Activated naive CD4-positive, alpha-beta T cell treated with anti-CD3 and anti-CD28 coated beads, Interleukin-2, amount 10 ng/mL, durations not matched to agents 7 days and 5 days (primary cell): ENCODE measurements at regions not wholly inside any gene's neighbourhood (a gene's known extent, or its start where the extent isn't known, plus 50 kb on each side); places are given as distances from the start of the nearest gene placed in this dataset.
"Not testable (repeated sequence)": the region's sequence is repeated elsewhere in the genome, so short reads cannot be mapped to it uniquely, and the experiment has no call there.

ENCODE experiments used
- CTCF ChIA-PET: fragments of 350-600 bp; sonication (Branson Sonifier 250); formaldehyde crosslinking; loops from one replicate; lab custom pipeline; 2021; ENCODE audit warnings: antibody characterized with exemption; lab: Charles Lee
- DNase-seq: peaks from one replicate; pipeline ENCODE4 v3.0.0-alpha.2; 2020
- H3K27ac Mint-ChIP-seq: one replicate; pipeline ENCODE4 v1.8.0; 2021; ENCODE audit warnings: mild to moderate bottlenecking, moderate library complexity, mixed read lengths
- H3K27me3 Mint-ChIP-seq: one replicate; pipeline ENCODE4 v1.8.0; 2021; ENCODE audit warnings: mild to moderate bottlenecking, mixed read lengths
- H3K36me3 Mint-ChIP-seq: one replicate; pipeline ENCODE4 v1.8.0; 2021; ENCODE audit warnings: mixed read lengths
- H3K4me1 Mint-ChIP-seq: one replicate; pipeline ENCODE4 v1.8.0; 2021; ENCODE audit warnings: mixed read lengths
- H3K4me3 Mint-ChIP-seq: one replicate; pipeline ENCODE4 v1.8.0; 2021; ENCODE audit warnings: mild to moderate bottlenecking, moderate library complexity, mixed read lengths
- H3K9me3 Mint-ChIP-seq: one replicate; pipeline ENCODE4 v1.8.0; 2021; ENCODE audit warnings: mixed read lengths

DNA sequence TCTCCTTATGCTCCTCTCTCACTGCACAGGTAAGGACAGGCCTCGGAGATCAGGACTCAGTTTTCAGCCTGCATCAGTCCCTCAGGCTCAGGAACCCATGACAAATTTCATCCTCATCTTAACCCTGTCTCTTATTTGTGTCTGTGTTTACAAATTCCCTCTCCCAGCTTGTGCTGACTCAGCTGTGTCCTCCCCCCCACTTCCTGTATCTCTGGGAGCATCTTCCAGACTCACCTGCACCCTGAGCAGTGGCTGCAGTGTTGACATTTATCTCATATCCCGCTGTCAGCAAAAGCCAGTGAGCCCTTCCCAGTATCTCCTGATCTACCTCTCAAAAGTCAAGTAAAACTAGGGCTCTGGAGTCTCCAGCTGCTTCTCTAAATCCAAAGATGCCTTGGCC lies 65.6 kb upstream of the VPREB1 start:
- no peaks in the 10 kb centered on the region for H3K9me3 Mint-ChIP-seq
- DNase-seq, result no peak
- CTCF ChIA-PET, result no interaction called here
- H3K36me3 Mint-ChIP-seq, result no peaks in the 10 kb centered on the region
- peaks cover 23% of the 10 kb centered on the region for H3K27me3 Mint-ChIP-seq
- H3K27ac Mint-ChIP-seq, result no peak overlapping the region
- peaks cover 5% of the 10 kb centered on the region for H3K4me1 Mint-ChIP-seq
- H3K4me3 Mint-ChIP-seq, result no peak overlapping the region

DNA sequence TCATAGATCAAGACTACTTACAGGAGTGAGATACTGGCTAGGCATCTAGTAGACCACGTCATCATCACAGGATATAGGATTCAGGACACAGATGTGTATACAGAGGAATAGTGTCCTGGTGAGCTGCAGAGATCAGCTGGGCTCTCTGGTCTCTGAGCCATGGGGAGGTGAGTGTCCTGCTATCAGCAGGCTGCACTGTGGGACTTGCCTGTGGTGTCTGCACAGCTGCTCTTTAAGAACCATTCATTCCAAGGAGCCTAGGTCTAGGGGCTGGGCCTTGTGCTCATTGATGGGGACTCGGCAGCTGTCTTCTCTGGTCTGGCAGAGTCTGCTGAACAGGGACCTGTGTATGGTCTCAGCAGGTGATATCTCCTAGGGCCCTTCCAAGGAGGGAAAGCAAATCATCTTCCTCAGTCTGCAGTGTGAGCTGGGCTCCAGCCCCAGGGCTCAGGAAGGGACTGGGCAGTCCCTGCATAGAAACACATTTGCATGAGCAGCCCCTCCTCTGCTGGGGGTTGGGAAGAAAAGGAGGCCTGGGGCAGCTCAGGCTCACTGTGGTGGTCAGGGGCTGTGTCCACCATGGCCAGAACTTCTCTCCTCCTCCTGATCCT lies 66.1 kb upstream of the VPREB1 start:
- Mint-ChIP-seq H3K4me1 (peaks cover 5% of the 10 kb centered on the region), H3K36me3 (no peaks in the 10 kb centered on the region), H3K9me3 (no peaks in the 10 kb centered on the region), H3K27me3 (peaks cover 21% of the 10 kb centered on the region), H3K27ac (no peak overlapping the region), H3K4me3 (no peak overlapping the region)
- CTCF ChIA-PET, result no interaction called here
- DNase-seq, result no peak

DNA sequence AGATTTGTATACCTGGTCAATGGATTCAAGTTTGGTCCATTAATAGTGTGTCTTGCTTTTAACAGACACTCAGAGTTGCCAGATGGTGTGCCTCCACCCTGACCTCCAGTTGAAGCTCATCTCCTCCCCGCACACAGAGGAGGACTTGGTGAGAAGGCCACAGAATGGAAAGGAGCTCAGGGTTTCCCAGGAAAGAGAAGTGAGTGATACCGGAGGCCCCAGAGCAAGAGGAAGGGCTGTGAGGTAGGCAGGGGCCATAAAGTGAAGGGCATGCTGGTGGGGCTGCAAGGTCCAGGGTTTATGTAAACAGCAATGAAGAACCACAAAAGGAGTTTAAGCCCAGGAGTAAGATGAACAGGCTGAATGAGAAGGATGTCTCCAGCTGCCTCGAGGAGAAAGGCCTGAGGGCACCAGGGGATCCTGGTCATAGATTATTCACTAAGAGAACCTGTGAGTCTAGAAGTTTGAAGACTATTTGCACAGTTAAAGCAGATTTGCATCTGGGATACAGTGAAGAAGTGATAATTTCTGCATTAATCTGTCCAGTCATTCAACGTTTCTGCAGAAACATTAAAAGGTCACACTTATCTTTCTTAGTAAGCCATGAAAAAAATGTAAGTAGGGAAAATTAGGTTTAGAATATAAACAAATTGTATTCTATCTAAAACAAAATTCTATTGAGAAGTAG lies 67.5 kb upstream of the VPREB1 start:
- H3K27me3 Mint-ChIP-seq, result peaks cover 18% of the 10 kb centered on the region
- H3K27ac Mint-ChIP-seq, result no peak overlapping the region
- CTCF ChIA-PET, result interaction anchor here (0.8 to 1.4 kb wide), 2 partner anchors 20 to 24 kb away, joined by 3 read pairs; no protein-coding TSS in a partner anchor
- H3K9me3 Mint-ChIP-seq, result no peaks in the 10 kb centered on the region
- DNase-seq, result no peak
- H3K4me3 Mint-ChIP-seq, result no peak overlapping the region
- H3K36me3 Mint-ChIP-seq, result no peaks in the 10 kb centered on the region
- peaks cover 5% of the 10 kb centered on the region for H3K4me1 Mint-ChIP-seq

DNA sequence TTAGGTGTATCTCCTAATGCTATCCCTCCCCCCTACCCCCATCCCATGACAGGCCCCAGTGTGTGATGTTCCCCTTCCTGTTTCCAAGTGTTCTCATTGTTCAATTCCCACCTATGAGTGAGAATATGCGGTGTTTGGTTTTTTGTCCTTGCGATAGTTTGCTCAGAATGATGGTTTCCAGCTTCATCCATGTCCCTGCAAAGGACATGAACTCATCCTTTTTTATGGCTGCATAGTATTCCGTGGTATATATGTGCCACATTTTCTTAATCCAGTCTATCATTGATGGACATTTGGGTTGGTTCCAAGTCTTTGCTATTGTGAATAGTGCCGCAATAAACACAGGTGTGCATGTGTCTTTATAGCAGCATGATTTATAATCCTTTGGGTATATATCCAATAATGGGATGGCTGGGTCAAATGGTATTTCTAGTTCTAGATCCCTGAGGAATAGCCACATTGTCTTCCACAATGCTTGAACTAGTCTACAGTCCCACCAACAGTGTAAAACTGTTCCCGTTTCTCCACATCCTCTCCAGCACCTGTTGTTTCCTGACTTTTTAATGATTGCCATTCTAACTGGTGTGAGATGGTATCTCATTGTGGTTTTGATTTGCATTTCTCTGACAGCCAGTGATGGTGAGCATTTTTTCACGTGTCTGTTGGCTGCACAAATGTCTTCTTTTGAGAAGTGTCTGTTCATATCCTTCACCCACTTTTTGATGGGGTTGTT lies 71.5 kb upstream of the VPREB1 start:
- CTCF ChIA-PET, H3K4me1 Mint-ChIP-seq: not testable (repeated sequence)

DNA sequence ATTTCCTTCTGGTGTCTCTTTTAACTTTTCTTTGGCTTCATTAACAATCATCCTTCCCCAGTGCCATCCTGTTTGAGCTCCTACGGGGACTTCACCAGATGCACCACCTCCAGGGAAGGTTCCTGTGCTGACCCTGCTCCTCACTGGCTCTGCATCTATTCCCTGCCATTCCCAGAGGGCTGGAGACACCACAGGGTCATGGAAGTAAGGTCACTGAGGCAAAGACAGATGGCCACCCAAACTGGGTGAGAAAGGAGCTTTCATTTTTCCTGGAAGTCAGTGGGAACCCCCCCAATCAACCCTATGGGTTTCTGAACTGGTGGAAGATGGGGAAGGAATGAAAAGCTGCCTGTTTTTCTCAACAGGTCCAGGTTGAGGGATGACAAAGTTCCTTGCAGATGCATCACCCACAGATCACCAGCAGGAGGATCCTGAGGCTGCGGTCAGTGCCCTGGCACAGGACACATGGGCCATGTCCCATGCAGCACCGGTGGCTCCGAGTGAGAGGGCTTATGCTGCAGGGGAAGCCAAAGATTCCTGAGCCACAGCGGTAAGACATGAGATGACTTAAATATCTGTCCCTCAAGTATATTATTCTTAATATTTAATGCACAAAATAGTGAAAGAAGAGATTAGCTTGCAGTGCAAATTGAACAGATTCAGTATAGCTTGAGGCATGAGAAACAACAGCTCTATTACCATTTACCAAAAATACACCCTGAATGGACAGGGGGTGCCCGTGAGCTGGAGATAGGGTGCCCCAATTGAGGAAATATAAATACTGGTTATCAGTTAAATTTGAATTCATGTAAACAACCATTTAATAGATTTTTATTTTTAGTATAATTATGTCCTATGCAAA lies 73.0 kb upstream of the VPREB1 start:
- Mint-ChIP-seq H3K9me3 (no peaks in the 10 kb centered on the region), H3K27ac (no peak overlapping the region), H3K27me3 (peaks cover 17% of the 10 kb centered on the region), H3K4me3 (no peak overlapping the region), H3K36me3 (no peaks in the 10 kb centered on the region), H3K4me1 (peaks cover 11% of the 10 kb centered on the region)
- DNase-seq, result no peak
- CTCF ChIA-PET, result interaction anchor here (1.1 to 1.3 kb wide), 2 partner anchors 9 to 24 kb away, joined by 3 to 4 read pairs; no protein-coding TSS in a partner anchor

More for the DNA sequence above, 71.5 kb upstream of the VPREB1 start:
- H3K36me3 Mint-ChIP-seq, DNase-seq, H3K9me3 Mint-ChIP-seq, H3K27ac Mint-ChIP-seq, H3K4me3 Mint-ChIP-seq: not testable (repeated sequence)
- peaks cover 11% of the 10 kb centered on the region for H3K27me3 Mint-ChIP-seq

DNA sequence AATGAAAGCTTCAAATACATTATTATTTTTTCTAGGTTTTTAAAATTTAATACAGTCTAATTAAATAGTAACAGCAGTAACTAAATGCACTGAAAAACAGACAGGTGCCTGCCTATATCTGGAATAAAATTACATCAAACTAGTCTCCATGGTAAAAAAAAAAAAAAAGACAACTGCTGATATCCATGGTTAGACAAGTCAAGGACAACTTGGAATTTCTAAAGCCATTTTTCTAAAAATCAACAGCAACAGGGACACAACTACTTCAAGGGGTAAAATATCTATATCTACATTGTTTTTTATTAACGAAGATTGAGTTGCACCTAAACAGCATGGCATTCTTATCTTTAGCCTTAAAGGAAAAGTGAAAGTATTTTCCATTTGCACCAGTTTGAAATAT lies 74.7 kb upstream of the VPREB1 start:
- CTCF ChIA-PET, result no interaction called here
- H3K4me1 Mint-ChIP-seq, result peaks cover 11% of the 10 kb centered on the region

DNA sequence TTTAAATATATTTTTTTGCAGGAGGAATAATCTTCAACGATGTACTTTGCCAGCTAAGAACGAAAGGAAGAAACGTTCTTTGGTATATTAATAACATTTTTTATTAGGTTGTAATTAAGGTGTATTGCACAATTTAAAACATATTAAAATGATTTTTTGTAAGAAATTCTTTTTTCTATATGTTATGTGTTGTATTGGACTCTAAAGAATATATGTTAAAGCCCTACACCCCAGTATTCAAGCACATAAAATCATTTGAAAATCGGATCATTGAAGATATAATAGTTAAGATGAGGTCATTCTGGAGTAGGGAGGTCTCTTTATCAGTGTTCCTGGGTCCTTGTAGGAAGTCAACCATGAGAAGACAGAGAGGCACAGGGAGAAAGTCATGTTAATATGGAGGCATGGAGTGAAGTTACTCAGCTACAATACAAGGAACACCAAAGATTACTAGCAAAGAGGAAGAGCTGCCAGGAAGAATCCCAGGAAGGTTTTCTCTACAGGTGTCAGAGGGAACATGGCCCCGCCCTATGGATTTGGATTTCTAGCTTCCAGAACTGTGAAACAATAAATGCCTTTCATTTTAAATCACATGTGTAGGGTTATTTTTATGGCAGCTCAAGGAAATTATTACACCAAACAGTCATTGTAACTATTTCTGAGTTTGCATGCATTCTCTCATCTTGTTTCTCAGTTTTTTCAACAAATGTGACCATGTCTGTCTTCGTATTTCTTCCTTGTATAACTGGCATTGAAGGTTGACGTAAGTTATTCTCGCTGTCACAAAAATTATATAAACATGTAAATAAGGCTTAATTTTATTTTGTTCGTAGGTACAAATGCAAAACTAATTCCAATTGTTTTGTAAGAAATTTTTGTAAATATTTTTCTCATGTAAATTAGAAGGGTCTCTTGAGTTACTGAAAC lies 75.4 kb upstream of the VPREB1 start:
- Mint-ChIP-seq H3K4me1 (peaks cover 11% of the 10 kb centered on the region), H3K36me3 (no peaks in the 10 kb centered on the region), H3K4me3 (no peak overlapping the region), H3K27me3 (peaks cover 37% of the 10 kb centered on the region), H3K9me3 (no peaks in the 10 kb centered on the region), H3K27ac (no peak overlapping the region)
- CTCF ChIA-PET, result no interaction called here
- no peak for DNase-seq

More for the DNA sequence above, 74.7 kb upstream of the VPREB1 start:
- peak overlapping the region; percentile 13 for H3K4me3 Mint-ChIP-seq
- H3K9me3 Mint-ChIP-seq, result no peaks in the 10 kb centered on the region
- no peak overlapping the region for H3K27ac Mint-ChIP-seq
- no peaks in the 10 kb centered on the region for H3K36me3 Mint-ChIP-seq
- DNase-seq, result no peak
- peaks cover 32% of the 10 kb centered on the region for H3K27me3 Mint-ChIP-seq

DNA sequence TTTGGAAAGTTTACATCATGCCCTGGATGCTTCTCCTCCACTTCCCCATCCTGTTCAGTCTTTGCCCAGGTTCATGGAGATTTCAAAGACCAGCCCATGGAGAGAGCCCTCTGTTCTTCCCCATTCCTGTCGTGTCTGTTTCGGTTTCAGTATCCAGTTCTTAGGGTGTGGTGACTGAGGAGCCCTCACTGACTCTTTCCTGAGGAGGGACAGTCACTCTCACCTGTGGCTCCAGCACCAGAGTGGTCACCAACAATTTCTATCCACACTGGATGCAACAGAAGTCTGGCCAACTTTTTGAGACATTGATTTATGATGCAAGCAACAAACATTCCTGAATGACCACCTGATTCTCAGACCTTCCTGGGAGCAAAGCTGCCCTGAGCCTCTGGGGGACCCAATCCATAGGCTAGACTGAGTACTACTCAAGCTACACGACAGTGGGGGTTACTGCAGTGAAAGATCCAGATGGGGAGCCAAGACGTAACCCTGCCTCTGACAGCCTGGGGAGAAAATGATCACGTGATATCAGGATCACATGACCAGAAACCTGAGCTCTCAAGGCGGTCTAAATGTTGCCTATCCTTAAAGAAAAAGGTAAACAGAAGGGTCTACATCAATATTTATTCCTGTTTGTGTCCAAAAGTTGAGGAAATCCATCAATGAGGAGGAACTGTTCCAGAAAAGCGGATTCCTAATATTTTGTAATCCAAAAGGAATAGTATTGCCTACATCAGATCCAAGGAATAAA lies 76.2 kb upstream of the VPREB1 start:
- DNase-seq, result no peak
- Mint-ChIP-seq H3K27me3 (peaks cover 44% of the 10 kb centered on the region), H3K4me3 (no peak overlapping the region), H3K36me3 (no peaks in the 10 kb centered on the region), H3K27ac (no peak overlapping the region), H3K9me3 (no peaks in the 10 kb centered on the region), H3K4me1 (peaks cover 11% of the 10 kb centered on the region)
- CTCF ChIA-PET, result interaction anchor here (1.5 kb wide), 1 partner anchor 40 kb away, joined by 4 read pairs; no protein-coding TSS in a partner anchor

DNA sequence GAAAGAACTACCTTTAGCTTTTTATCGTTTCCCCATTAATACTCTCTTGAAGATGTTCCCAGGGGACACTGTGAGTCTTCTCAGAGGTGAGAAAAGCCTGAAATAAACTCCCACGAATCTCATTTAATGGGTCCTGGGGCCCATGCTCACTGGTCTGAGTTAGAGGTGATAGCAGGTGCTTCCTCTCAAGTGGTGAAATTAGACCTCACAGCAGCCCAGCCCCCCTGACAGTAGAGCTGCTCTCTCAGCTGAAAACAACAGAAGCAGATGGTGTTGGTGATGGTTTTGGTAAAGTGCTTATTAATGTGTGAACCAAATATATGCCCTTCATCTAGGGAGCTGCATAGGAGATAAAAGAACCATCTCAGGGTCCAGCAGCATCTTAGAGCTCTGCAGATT lies 76.8 kb upstream of the VPREB1 start:
- peaks cover 50% of the 10 kb centered on the region for H3K27me3 Mint-ChIP-seq
- H3K9me3 Mint-ChIP-seq, result no peaks in the 10 kb centered on the region
- H3K4me1 Mint-ChIP-seq, result peaks cover 11% of the 10 kb centered on the region
- no peak overlapping the region for H3K4me3 Mint-ChIP-seq
- CTCF ChIA-PET, result interaction anchor here (0.7 to 1.5 kb wide), 3 partner anchors 11 to 40 kb away, joined by 3 to 4 read pairs (median 3); no protein-coding TSS in a partner anchor
- no peak for DNase-seq
- H3K27ac Mint-ChIP-seq, result no peak overlapping the region
- no peaks in the 10 kb centered on the region for H3K36me3 Mint-ChIP-seq

DNA sequence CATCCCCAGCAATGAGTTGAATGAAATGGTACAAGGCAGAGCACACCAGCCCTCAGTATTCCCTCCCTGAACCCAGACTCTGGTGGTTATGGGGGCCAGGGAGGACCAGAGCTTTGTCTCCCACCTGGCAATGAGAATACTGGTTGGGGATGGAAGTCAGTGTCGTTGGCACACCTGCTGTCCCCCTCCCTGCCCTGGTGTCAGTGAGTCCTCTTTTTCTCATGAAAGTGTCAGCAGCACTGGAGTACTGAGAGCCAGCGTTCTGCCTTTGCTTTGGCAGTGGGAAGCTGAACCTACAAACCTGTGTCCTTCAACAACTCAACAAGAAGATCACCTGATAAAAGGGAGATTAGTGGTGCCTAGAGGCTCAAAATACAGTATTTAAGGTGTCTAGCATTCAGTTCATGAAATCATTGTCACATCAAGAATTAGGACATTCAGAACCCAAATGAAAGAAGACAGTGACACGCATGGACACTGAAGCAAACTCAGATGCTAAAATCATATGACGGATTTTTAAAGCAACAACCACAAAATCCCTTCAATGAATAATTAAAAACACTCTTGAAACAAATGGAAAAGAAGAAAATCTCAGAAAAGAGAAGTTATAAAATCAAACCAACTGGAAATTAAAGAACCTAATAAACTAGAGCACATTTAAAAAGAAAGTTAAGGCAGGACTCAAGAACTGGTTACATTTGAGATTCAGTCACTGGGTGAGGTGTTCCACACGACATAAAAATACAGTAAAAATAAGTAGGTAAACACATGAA lies 77.5 kb upstream of the VPREB1 start:
- H3K4me3 Mint-ChIP-seq, result no peak overlapping the region
- no peaks in the 10 kb centered on the region for H3K36me3 Mint-ChIP-seq
- no peak overlapping the region for H3K27ac Mint-ChIP-seq
- H3K27me3 Mint-ChIP-seq, result peaks cover 54% of the 10 kb centered on the region
- no peak for DNase-seq
- H3K4me1 Mint-ChIP-seq, result peaks cover 11% of the 10 kb centered on the region
- CTCF ChIA-PET, result interaction anchor here (0.6 to 2.3 kb wide), 5 partner anchors 10 to 157 kb away, joined by 3 to 7 read pairs (median 3); no protein-coding TSS in a partner anchor
- H3K9me3 Mint-ChIP-seq, result no peaks in the 10 kb centered on the region

DNA sequence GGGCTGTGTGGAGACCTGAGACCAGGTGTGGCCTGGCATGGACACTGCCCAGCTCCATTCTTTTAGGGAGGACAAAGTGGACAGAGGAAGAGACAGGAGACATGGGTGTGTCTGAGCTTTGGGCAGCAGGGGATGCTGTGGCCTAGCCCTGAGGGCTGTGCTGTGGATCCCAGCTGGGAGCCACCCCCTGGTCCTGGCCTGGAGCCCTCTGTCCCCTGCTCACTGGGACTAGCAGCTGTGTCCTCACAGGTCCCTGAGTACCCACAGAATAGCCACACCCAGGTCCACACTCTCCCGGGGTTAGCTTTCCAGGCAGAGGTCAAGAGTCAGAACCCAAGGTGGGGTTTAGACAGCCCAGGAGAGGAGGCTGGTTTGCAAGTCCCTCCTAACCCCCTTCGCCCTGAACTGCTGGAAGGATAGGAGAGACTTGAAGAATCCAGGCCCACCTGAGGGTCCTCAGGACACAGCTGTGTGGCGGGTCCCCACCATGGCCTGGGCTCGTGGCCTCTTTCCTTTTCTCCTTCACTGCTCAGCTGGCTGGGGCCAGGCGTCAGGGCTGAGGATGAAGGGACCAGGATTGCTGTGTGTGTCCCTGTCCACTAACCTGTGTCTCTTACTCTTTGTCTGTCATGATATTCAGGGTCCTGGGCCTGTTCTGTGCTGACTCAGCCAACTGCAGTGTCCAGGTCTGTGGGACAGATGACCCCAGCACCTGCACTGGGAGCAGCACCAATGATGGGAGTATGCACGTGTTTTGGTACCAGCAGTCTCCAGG lies 78.5 kb upstream of the VPREB1 start:
- no peak for DNase-seq
- Mint-ChIP-seq H3K4me3 (no peak overlapping the region), H3K36me3 (no peaks in the 10 kb centered on the region), H3K4me1 (peaks cover 11% of the 10 kb centered on the region), H3K27ac (no peak overlapping the region), H3K27me3 (peaks cover 54% of the 10 kb centered on the region), H3K9me3 (no peaks in the 10 kb centered on the region)
- CTCF ChIA-PET, result interaction anchor here (0.6 to 2.3 kb wide), 3 partner anchors 30 to 158 kb away, joined by 3 to 7 read pairs (median 3); no protein-coding TSS in a partner anchor
